ENCODE measurements at regions not wholly inside any gene's neighbourhood (a gene's known extent, or its start where the extent isn't known, plus 50 kb on each side); places are given as distances from the start of the nearest gene placed in this dataset.

GRCh38 chr2:103007086-103007485, 245.3 kb downstream of the TMEM182 start:
- Histone ChIP-seq H2AFZ (ENCODE audit: control insufficient read depth, low read length) (no peak overlapping the region), H3K36me3 (ENCODE audit: control insufficient read depth in 2 of 2, extremely low read depth in 1 of 2, insufficient read depth in 2 of 2, low read length in 2 of 2) (no peaks in the 10 kb centered on the region), H3K27ac (ENCODE audit: control insufficient read depth, insufficient read depth, low read length) (no peak overlapping the region), H3K4me2 (ENCODE audit: control insufficient read depth, extremely low read depth, insufficient read depth, low read depth, low read length) (no peak overlapping the region), H4K20me1 (ENCODE audit: control insufficient read depth, extremely low read depth, insufficient read depth, low read length) (no peaks in the 10 kb centered on the region), H3K9me1 (ENCODE audit: control insufficient read depth, extremely low read depth, insufficient read depth, low read length) (no peaks in the 10 kb centered on the region), H3K27me3 (ENCODE audit: control insufficient read depth, extremely low read depth, insufficient read depth, low read length) (no peaks in the 10 kb centered on the region), H3K79me2 (ENCODE audit: control insufficient read depth, insufficient read depth, low read length) (no peaks in the 10 kb centered on the region), H3K4me3 (ENCODE audit: control insufficient read depth in 2 of 3, extremely low read depth in 1 of 3, insufficient read depth in 2 of 3, low read depth in 1 of 3, low read length in 3 of 3) (no peak overlapping the region), H3K9ac (ENCODE audit: control insufficient read depth, extremely low read depth, insufficient read depth, low read length) (no peak overlapping the region), H3K9me3 (ENCODE audit: control insufficient read depth, low read depth, low read length) (no peaks in the 10 kb centered on the region), H3K4me1 (ENCODE audit: control insufficient read depth, extremely low read depth, insufficient read depth, low read length) (no peaks in the 10 kb centered on the region)
- TF ChIP-seq EZH2 (IDR thresholded peaks at IDR 0.05; ENCODE audit: low read length) (no peak), CTCF (optimal IDR thresholded peaks at IDR 0.05 in 1 of 3, IDR thresholded peaks at IDR 0.05 in 1 of 3, conservative IDR thresholded peaks at IDR 0.05 in 1 of 3; ENCODE audit: extremely low read depth in 1 of 3, insufficient read depth in 2 of 3, low read length in 3 of 3) (no peak)
- dilution Hi-C loops (cut with MboI; ENCODE audit: extremely low pct_ligation_motif_present, low sequenced_read_pairs), result no loop called here
- no peak for FAIRE-seq
- DNase-seq (ENCODE audit: low read depth, low spot score), result no peak

- Histone ChIP-seq H3K4me2 (ENCODE audit: control insufficient read depth, extremely low read depth, insufficient read depth, low read depth, low read length) (no peak overlapping the region), H3K9me1 (ENCODE audit: control insufficient read depth, extremely low read depth, insufficient read depth, low read length) (no peaks in the 10 kb centered on the region), H2AFZ (ENCODE audit: control insufficient read depth, low read length) (no peak overlapping the region), H3K9me3 (ENCODE audit: control insufficient read depth, low read depth, low read length) (no peaks in the 10 kb centered on the region), H3K79me2 (ENCODE audit: control insufficient read depth, insufficient read depth, low read length) (no peaks in the 10 kb centered on the region), H3K4me1 (ENCODE audit: control insufficient read depth, extremely low read depth, insufficient read depth, low read length) (no peaks in the 10 kb centered on the region), H3K27me3 (ENCODE audit: control insufficient read depth, extremely low read depth, insufficient read depth, low read length) (no peaks in the 10 kb centered on the region), H3K9ac (ENCODE audit: control insufficient read depth, extremely low read depth, insufficient read depth, low read length) (no peak overlapping the region), H3K4me3 (ENCODE audit: control insufficient read depth in 2 of 3, extremely low read depth in 1 of 3, insufficient read depth in 2 of 3, low read depth in 1 of 3, low read length in 3 of 3) (no peak overlapping the region), H3K36me3 (ENCODE audit: control insufficient read depth in 2 of 2, extremely low read depth in 1 of 2, insufficient read depth in 2 of 2, low read length in 2 of 2) (no peaks in the 10 kb centered on the region), H3K27ac (ENCODE audit: control insufficient read depth, insufficient read depth, low read length) (no peak overlapping the region), H4K20me1 (ENCODE audit: control insufficient read depth, extremely low read depth, insufficient read depth, low read length) (no peaks in the 10 kb centered on the region)
- FAIRE-seq, result no peak
- TF ChIP-seq EZH2 (IDR thresholded peaks at IDR 0.05; ENCODE audit: low read length), result no peak
- TF ChIP-seq CTCF (optimal IDR thresholded peaks at IDR 0.05 in 1 of 3, IDR thresholded peaks at IDR 0.05 in 1 of 3, conservative IDR thresholded peaks at IDR 0.05 in 1 of 3; ENCODE audit: extremely low read depth in 1 of 3, insufficient read depth in 2 of 3, low read length in 3 of 3), result no peak
- dilution Hi-C loops (cut with MboI; ENCODE audit: extremely low pct_ligation_motif_present, low sequenced_read_pairs), result no loop called here
- no peak for DNase-seq (ENCODE audit: low read depth, low spot score)
Observed at GRCh38 chr2:103008586-103008985, 246.8 kb downstream of the TMEM182 start.

Data from keratinocyte (primary cell).